ENCODE measurements at regions not wholly inside any gene's neighbourhood (a gene's known extent, or its start where the extent isn't known, plus 50 kb on each side); places are given as distances from the start of the nearest gene placed in this dataset.
"Not testable (repeated sequence)": the region's sequence is repeated elsewhere in the genome, so short reads cannot be mapped to it uniquely, and the experiment has no call there.

GRCh38 chr4:131883181-131883580, 1265.9 kb upstream of the PCDH10 start:
- TF ChIP-seq EZH2 (IDR thresholded peaks at IDR 0.05; ENCODE audit: borderline replicate concordance, low read depth, low read length, poor library complexity, severe bottlenecking); CTCF (conservative IDR thresholded peaks at IDR 0.05; ENCODE audit: low read depth, low read length): not testable (repeated sequence)
